Uterus (tissue), 2 donors: ENCODE measurements at regions not wholly inside any gene's neighbourhood (a gene's known extent, or its start where the extent isn't known, plus 50 kb on each side); places are given as distances from the start of the nearest gene placed in this dataset.

ENCODE experiments used
- POLR2A ChIP-seq, 2 donors: fragments of 450-650 bp; IDR thresholded peaks; one replicate each; pipeline ENCODE4 v1.6.1; 2016; ENCODE audit warnings: antibody characterized with exemption in 2 of 2, mild to moderate bottlenecking in 1 of 2, moderate library complexity in 1 of 2
- TF ChIP-seq, protein P1 (sequence below), 4 experiments: fragments of 200-600 bp in 2 of 4; fragments of 450-650 bp in 2 of 4; sonication (generic) in 2 of 4; IDR thresholded peaks; one replicate each; pipeline ENCODE4 v1.5.1; 2016 to 2019; ENCODE audit warnings: antibody characterized with exemption in 4 of 4, mild to moderate bottlenecking in 2 of 4, moderate library complexity in 1 of 4

DNA sequence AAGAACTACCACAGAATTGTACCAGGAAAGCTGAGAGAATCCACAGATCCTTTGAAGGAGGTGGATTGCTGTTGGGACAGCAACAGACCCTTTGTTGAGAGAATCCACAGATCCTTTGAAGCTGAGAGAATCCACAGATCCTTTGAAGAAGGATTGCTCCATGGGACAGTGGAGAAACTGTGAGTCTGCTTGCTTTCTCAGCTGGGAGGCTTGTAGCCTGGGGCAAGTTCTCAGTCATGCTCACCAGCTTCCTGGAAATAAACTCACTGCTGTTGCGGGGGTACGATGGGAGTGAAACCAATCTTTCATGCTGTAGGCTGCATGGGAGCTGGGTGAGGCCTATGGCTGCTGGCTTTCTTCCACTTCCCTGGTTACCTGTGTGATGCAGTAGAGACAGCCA lies 106.3 kb downstream of the C7orf25 start:
- TF ChIP-seq, protein P1, sequence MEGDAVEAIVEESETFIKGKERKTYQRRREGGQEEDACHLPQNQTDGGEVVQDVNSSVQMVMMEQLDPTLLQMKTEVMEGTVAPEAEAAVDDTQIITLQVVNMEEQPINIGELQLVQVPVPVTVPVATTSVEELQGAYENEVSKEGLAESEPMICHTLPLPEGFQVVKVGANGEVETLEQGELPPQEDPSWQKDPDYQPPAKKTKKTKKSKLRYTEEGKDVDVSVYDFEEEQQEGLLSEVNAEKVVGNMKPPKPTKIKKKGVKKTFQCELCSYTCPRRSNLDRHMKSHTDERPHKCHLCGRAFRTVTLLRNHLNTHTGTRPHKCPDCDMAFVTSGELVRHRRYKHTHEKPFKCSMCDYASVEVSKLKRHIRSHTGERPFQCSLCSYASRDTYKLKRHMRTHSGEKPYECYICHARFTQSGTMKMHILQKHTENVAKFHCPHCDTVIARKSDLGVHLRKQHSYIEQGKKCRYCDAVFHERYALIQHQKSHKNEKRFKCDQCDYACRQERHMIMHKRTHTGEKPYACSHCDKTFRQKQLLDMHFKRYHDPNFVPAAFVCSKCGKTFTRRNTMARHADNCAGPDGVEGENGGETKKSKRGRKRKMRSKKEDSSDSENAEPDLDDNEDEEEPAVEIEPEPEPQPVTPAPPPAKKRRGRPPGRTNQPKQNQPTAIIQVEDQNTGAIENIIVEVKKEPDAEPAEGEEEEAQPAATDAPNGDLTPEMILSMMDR (IDR thresholded peaks at IDR 0.05) = no peak
- no peak for TF ChIP-seq POLR2A (IDR thresholded peaks at IDR 0.05)
